K562 (cell line): ENCODE measurements at regions not wholly inside any gene's neighbourhood (a gene's known extent, or its start where the extent isn't known, plus 50 kb on each side); places are given as distances from the start of the nearest gene placed in this dataset.

Experiments used
- ATAC-seq: fragments of 200-7000 bp; cut with Tn5 transposase; 3 replicates; pipeline ENCODE4 v1.9.1; 2020; ENCODE audit warnings: moderate library complexity
- BruUV-seq: library from RNA; stranded (reverse); fragments of 400-500 nt; replicated peaks from 2 replicates; lab custom pipeline; 2021; lab: Mats Ljungman, UMichigan
- CTCF ChIA-PET: fragments of 300-600 bp; formaldehyde crosslinking; extraction: SDS; loops from one replicate; lab custom pipeline; 2021; ENCODE audit warnings: low intra/inter-chr PET ratio; lab: Yijun Ruan, JAX
- POLR2A ChIA-PET: fragments of 300-600, 350-650 bp; sonication (Branson Sonifier 250); formaldehyde crosslinking; extraction: SDS; loops from one replicate; lab custom pipeline; 2021; ENCODE audit warnings: antibody characterized with exemption, inconsistent platforms; lab: Yijun Ruan, JAX
- DNase-seq, 4 experiments: peaks; one replicate each; pipeline versions ENCODE4 v3.0.0 to v3.0.0-alpha.2; 2011 to 2018; ENCODE audit warnings: low spot score in 3 of 4, mixed read lengths in 3 of 4; ENCODE audit errors: extremely low read depth in 1 of 4
- FAIRE-seq: peaks from 2 replicates; lab custom pipeline; 2011; peaks lifted over from hg19 to GRCh38; lab: Jason Lieb, UNC
- H2AFZ ChIP-seq: 2 replicates; pipeline ENCODE4 v1.6.0; 2011; ENCODE audit warnings: low read depth, low read length, control low read depth, inconsistent platforms
- H3K27ac ChIP-seq: fragments of 200-600 bp; 3 replicates; pipeline ENCODE4 v1.8.0; 2011; ENCODE audit warnings: low read depth, mild to moderate bottlenecking, control low read depth, inconsistent platforms, low read length, moderate library complexity, mixed read lengths; ENCODE audit errors: extremely low read depth
- H3K27me3 ChIP-seq, 2 experiments: fragments of 300-600 bp in 1 of 2; 2 replicates in 1 of 2; 3 replicates in 1 of 2; pipeline versions ENCODE4 v1.6.0 to v1.8.0; 2011; ENCODE audit warnings: inconsistent platforms in 2 of 2, low read length in 2 of 2, mild to moderate bottlenecking in 1 of 2, mixed read lengths in 1 of 2, moderate library complexity in 1 of 2; ENCODE audit not compliant: control insufficient read depth in 2 of 2, insufficient read depth in 2 of 2
- H3K36me3 ChIP-seq: fragments of 300-600 bp; 3 replicates; pipeline ENCODE4 v1.8.0; 2011; ENCODE audit warnings: mild to moderate bottlenecking, low read length, inconsistent platforms; ENCODE audit not compliant: control insufficient read depth, insufficient read depth
- H3K4me1 ChIP-seq, 2 experiments: fragments of 200-600 bp in 1 of 2; replicated peaks in 1 of 2; 2 replicates in 1 of 2; 3 replicates in 1 of 2; pipeline versions ENCODE4 v1.5.1 to v1.8.0; 2011; ENCODE audit warnings: inconsistent platforms in 2 of 2, low read length in 2 of 2, mild to moderate bottlenecking in 1 of 2, mixed read lengths in 1 of 2, moderate library complexity in 1 of 2; ENCODE audit not compliant: control insufficient read depth in 2 of 2, insufficient read depth in 2 of 2
- H3K4me2 ChIP-seq: 2 replicates; pipeline ENCODE4 v1.6.1; 2011; ENCODE audit warnings: low read length, control low read depth, inconsistent platforms, mixed read lengths; ENCODE audit not compliant: insufficient read depth
- H3K4me3 ChIP-seq: fragments of 200-600 bp; sonication (generic), shearing (Covaris generic); 2 replicates; pipeline ENCODE4 v1.5.1; 2016; ENCODE audit warnings: control low read depth, inconsistent platforms
- H3K79me2 ChIP-seq: fragments of 200-600 bp; 3 replicates; pipeline ENCODE4 v1.8.0; 2011; ENCODE audit warnings: low read length, inconsistent platforms; ENCODE audit not compliant: control insufficient read depth, insufficient read depth
- H3K9ac ChIP-seq, 2 experiments: 2 replicates each; pipeline versions ENCODE4 v1.6.0 to v1.6.1; 2011; ENCODE audit warnings: low read depth in 2 of 2, low read length in 2 of 2, control low read depth in 1 of 2, inconsistent platforms in 1 of 2, mild to moderate bottlenecking in 1 of 2, mixed read lengths in 1 of 2; ENCODE audit not compliant: insufficient read depth in 1 of 2
- H3K9me1 ChIP-seq: one replicate; pipeline ENCODE4 v1.6.0; 2011; ENCODE audit warnings: inconsistent platforms, mild to moderate bottlenecking, low read length, moderate library complexity; ENCODE audit not compliant: control insufficient read depth, insufficient read depth
- H3K9me3 ChIP-seq: replicated peaks from 2 replicates; pipeline ENCODE4 v1.5.1; 2011; ENCODE audit warnings: low read depth, low read length, inconsistent platforms; ENCODE audit not compliant: control insufficient read depth, insufficient read depth
- H4K20me1 ChIP-seq: replicated peaks from 2 replicates; pipeline ENCODE4 v1.6.1; 2011; ENCODE audit warnings: low read length, inconsistent platforms, mixed read lengths; ENCODE audit not compliant: control insufficient read depth, insufficient read depth
- ETV5 ChIP-seq: sonication (generic); formaldehyde crosslinking; IDR thresholded peaks from 2 replicates; pipeline ENCODE4 v1.4.0; 2020; ENCODE audit warnings: low read depth, mild to moderate bottlenecking, missing genetic modification reagents
- FOXJ3 ChIP-seq: sonication (generic); formaldehyde crosslinking; IDR thresholded peaks from 2 replicates; pipeline ENCODE4 v1.4.0; 2020; ENCODE audit warnings: mild to moderate bottlenecking, missing genetic modification reagents
- MCM3 ChIP-seq: fragments of 450-650 bp; IDR thresholded peaks from 2 replicates; pipeline ENCODE4 v1.6.1; 2016
- MXI1 ChIP-seq: IDR thresholded peaks from 2 replicates; pipeline ENCODE4 v1.6.1; 2011; ENCODE audit warnings: low read depth, mild to moderate bottlenecking, improper control_type of control experiment, low read length
- PURB ChIP-seq: sonication (generic); formaldehyde crosslinking; IDR thresholded peaks from 2 replicates; pipeline ENCODE4 v1.9.0; 2021; ENCODE audit warnings: low read depth, mild to moderate bottlenecking, missing genetic modification reagents
- TGIF2 ChIP-seq: sonication (generic); formaldehyde crosslinking; IDR thresholded peaks from 2 replicates; pipeline ENCODE4 v1.8.1; 2022; ENCODE audit warnings: mild to moderate bottlenecking, missing genetic modification reagents, moderate library complexity
- XRCC3 ChIP-seq: fragments of 450-650 bp; IDR thresholded peaks from 2 replicates; pipeline ENCODE4 v1.6.1; 2017; ENCODE audit warnings: mild to moderate bottlenecking, moderate library complexity
- YBX1 ChIP-seq: fragments of 450-650 bp; IDR thresholded peaks from 2 replicates; pipeline ENCODE4 v1.7.1; 2016; ENCODE audit warnings: mild to moderate bottlenecking
- ZEB2 ChIP-seq: fragments of 450-650 bp; IDR thresholded peaks from 2 replicates; pipeline ENCODE4 v1.6.1; 2016
- ZKSCAN3 ChIP-seq: fragments of 250-450 bp; sonication (Bioruptor Pico); IDR thresholded peaks from 2 replicates; pipeline ENCODE4 v1.4.0; 2020
- ZKSCAN8 ChIP-seq: fragments of 200-800 bp; sonication (Bioruptor generic); IDR thresholded peaks from 2 replicates; pipeline ENCODE4 v1.6.1; 2016; ENCODE audit warnings: missing genetic modification characterization, missing compliant biosample characterization
- ZNF121 ChIP-seq: sonication (generic); formaldehyde crosslinking; conservative IDR thresholded peaks from 2 replicates; pipeline ENCODE4 v1.8.0; 2022; ENCODE audit warnings: missing genetic modification reagents
- ZNF695 ChIP-seq: fragments of 450-650 bp; formaldehyde crosslinking; IDR thresholded peaks from 2 replicates; pipeline ENCODE4 v1.4.0; 2020; ENCODE audit warnings: mild to moderate bottlenecking, moderate library complexity
- WGBS: fragments of 100-300 bp; shearing (Covaris generic); methylation state at CpG from one replicate; pipeline ENCODE4 v1.1.6; 2016; ENCODE audit warnings: low coverage, mixed read lengths; ENCODE audit not compliant: insufficient coverage; ENCODE audit errors: missing lambda C conversion rate; 5-methylcytosine and 5-hydroxymethylcytosine counted together
- in situ Hi-C: fragments of 300-500 bp; cut with MboI; formaldehyde crosslinking; loops from 4 replicates; pipeline ENCODE4 v1.15.0; 2018; ENCODE audit warnings: inconsistent platforms, mixed read lengths
- intact Hi-C: fragments of 100-400 bp; cut with micrococcal nuclease; formaldehyde crosslinking; loops from 2 replicates; pipeline ENCODE4 v1.14.2; 2022
- TF ChIP-seq, protein P1 (sequence below): fragments of 450-650 bp; formaldehyde crosslinking; IDR thresholded peaks from 2 replicates; pipeline ENCODE4 v1.4.0; 2020; ENCODE audit warnings: mild to moderate bottlenecking, moderate library complexity
- TF ChIP-seq, protein P2 (sequence below): fragments of 250-450 bp; sonication (Bioruptor Pico); IDR thresholded peaks from 2 replicates; pipeline ENCODE4 v1.5.0; 2020; ENCODE audit warnings: mild to moderate bottlenecking, borderline replicate concordance
- TF ChIP-seq, protein P3 (sequence below), 3 experiments: fragments of 200-800 bp in 1 of 3; fragments of 250-450 bp in 1 of 3; fragments of 450-650 bp in 1 of 3; sonication (Bioruptor Pico) in 1 of 3; sonication (Bioruptor generic) in 1 of 3; formaldehyde crosslinking in 1 of 3; IDR thresholded peaks; 2 replicates each; pipeline versions ENCODE4 v1.6.1 to v1.8.0; 2016 to 2022; ENCODE audit warnings: mild to moderate bottlenecking in 2 of 3, missing genetic modification characterization in 2 of 3, missing compliant biosample characterization in 1 of 3, moderate library complexity in 1 of 3

DNA sequence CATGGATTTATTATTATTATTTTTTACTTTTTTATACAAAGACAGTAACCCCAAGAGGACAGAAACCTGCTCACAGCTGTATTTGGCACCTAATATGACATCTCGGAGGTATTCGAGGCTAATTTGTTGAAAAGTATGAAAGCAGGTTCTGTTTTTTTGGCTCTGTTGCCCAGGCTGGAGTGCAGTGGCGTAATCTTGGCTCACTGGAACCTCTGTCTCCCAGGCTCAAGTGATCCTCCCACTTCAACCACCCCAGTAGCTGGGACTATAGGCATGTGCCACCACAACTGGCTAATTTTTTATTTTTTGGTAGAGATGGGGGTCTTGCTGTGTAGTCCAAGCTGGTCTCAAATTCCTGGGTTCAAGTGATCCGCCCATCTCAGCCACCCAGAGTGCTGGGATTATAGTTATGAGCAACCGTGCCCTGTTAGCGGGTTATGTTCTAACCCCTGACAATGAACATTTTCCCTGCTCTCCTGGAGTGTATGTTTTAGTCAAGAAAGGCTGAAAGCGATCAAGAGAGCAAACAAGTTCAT is 53.7 kb upstream of the ZNF217 start (continued):
- TF ChIP-seq, protein P1, sequence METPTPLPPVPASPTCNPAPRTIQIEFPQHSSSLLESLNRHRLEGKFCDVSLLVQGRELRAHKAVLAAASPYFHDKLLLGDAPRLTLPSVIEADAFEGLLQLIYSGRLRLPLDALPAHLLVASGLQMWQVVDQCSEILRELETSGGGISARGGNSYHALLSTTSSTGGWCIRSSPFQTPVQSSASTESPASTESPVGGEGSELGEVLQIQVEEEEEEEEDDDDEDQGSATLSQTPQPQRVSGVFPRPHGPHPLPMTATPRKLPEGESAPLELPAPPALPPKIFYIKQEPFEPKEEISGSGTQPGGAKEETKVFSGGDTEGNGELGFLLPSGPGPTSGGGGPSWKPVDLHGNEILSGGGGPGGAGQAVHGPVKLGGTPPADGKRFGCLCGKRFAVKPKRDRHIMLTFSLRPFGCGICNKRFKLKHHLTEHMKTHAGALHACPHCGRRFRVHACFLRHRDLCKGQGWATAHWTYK (CRISPR knock-in tag), result no peak
- no peak for TF ChIP-seq TGIF2

DNA sequence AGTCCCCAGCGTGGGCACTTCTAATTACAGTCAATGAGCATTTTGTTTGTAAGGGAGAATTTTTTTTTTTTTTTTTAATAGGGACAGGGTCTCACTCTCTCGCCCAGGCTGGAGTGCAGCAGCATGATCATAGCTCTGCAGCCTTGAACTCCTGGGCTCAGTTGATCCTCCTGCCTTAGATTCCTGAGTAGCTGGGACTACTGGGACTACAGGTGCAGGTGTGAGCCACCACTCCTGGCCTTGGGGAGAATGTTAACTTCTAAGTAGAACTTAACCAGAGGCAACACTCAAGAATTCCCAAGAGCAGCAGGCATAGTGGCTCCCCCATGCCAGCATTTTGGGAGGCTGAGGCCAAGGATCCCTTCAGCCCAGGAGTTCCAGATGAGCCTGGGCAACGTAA is 52.9 kb upstream of the ZNF217 start:
- H3K4me1 ChIP-seq, result peaks cover 17 to 23% of the 10 kb centered on the region in 2 experiments
- H3K9ac ChIP-seq, result no peak overlapping the region
- H3K9me1 ChIP-seq, result no peaks in the 10 kb centered on the region
- no peak overlapping the region for H3K4me2 ChIP-seq
- POLR2A ChIA-PET, result interaction anchor here (0.6 to 0.8 kb wide), 3 partner anchors 26 to 1217 kb away, joined by 3 to 4 read pairs (median 4); no protein-coding TSS in a partner anchor
- BruUV-seq, result no TSS peak
- no peak overlapping the region for H2AFZ ChIP-seq
- no peak overlapping the region; the same call in 2 of the 3 replicates for H3K27ac ChIP-seq
- H4K20me1 ChIP-seq, result no peaks in the 10 kb centered on the region
- ATAC-seq (no peak), DNase-seq (no peak), FAIRE-seq (no peak)
- no peaks in the 10 kb centered on the region for H3K27me3 ChIP-seq
- CTCF ChIA-PET, result no interaction called here
- 64% methylated on average over 2 of the region's 3 CpGs for WGBS
- no peaks in the 10 kb centered on the region for H3K9me3 ChIP-seq
- H3K4me3 ChIP-seq, result no peak overlapping the region
- H3K36me3 ChIP-seq, result no peaks in the 10 kb centered on the region
- in situ Hi-C loops (no loop called here), intact Hi-C loops (no loop called here)
- H3K79me2 ChIP-seq, result no peaks in the 10 kb centered on the region
- TF ChIP-seq ZKSCAN8 (CRISPR knock-in tag), result 0 out of 2 replicates have a peak, but pooled peaks have one; percentile 37
- no peak for TF ChIP-seq YBX1
- no peak for TF ChIP-seq ZNF121 (CRISPR knock-in tag)
- TF ChIP-seq MCM3, result no peak
- no peak for TF ChIP-seq ZKSCAN3 (CRISPR knock-in tag)
- no peak for TF ChIP-seq FOXJ3
- no peak for TF ChIP-seq XRCC3
- TF ChIP-seq, protein P2, sequence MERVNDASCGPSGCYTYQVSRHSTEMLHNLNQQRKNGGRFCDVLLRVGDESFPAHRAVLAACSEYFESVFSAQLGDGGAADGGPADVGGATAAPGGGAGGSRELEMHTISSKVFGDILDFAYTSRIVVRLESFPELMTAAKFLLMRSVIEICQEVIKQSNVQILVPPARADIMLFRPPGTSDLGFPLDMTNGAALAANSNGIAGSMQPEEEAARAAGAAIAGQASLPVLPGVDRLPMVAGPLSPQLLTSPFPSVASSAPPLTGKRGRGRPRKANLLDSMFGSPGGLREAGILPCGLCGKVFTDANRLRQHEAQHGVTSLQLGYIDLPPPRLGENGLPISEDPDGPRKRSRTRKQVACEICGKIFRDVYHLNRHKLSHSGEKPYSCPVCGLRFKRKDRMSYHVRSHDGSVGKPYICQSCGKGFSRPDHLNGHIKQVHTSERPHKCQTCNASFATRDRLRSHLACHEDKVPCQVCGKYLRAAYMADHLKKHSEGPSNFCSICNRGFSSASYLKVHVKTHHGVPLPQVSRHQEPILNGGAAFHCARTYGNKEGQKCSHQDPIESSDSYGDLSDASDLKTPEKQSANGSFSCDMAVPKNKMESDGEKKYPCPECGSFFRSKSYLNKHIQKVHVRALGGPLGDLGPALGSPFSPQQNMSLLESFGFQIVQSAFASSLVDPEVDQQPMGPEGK (CRISPR knock-in tag), result no peak
- TF ChIP-seq, protein P3, sequence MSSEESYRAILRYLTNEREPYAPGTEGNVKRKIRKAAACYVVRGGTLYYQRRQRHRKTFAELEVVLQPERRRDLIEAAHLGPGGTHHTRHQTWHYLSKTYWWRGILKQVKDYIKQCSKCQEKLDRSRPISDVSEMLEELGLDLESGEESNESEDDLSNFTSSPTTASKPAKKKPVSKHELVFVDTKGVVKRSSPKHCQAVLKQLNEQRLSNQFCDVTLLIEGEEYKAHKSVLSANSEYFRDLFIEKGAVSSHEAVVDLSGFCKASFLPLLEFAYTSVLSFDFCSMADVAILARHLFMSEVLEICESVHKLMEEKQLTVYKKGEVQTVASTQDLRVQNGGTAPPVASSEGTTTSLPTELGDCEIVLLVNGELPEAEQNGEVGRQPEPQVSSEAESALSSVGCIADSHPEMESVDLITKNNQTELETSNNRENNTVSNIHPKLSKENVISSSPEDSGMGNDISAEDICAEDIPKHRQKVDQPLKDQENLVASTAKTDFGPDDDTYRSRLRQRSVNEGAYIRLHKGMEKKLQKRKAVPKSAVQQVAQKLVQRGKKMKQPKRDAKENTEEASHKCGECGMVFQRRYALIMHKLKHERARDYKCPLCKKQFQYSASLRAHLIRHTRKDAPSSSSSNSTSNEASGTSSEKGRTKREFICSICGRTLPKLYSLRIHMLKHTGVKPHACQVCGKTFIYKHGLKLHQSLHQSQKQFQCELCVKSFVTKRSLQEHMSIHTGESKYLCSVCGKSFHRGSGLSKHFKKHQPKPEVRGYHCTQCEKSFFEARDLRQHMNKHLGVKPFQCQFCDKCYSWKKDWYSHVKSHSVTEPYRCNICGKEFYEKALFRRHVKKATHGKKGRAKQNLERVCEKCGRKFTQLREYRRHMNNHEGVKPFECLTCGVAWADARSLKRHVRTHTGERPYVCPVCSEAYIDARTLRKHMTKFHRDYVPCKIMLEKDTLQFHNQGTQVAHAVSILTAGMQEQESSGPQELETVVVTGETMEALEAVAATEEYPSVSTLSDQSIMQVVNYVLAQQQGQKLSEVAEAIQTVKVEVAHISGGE (CRISPR knock-in tag; IDR thresholded peaks at IDR 0.05), result peak in 1 of 3 experiments; percentile 90; a peak in 2 of 6 replicates
- TF ChIP-seq PURB, result no peak
- no peak for TF ChIP-seq ZEB2
- TF ChIP-seq MXI1, result no peak
- TF ChIP-seq ETV5 (CRISPR knock-in tag), result no peak
- no peak for TF ChIP-seq ZNF695 (CRISPR knock-in tag)
